Gastrocnemius medialis (tissue), 4 donors: ENCODE measurements at regions not wholly inside any gene's neighbourhood (a gene's known extent, or its start where the extent isn't known, plus 50 kb on each side); places are given as distances from the start of the nearest gene placed in this dataset.

Source experiments
- POLR2A ChIP-seq, 2 donors: fragments of 450-650 bp; IDR thresholded peaks; one replicate each; pipeline ENCODE4 v1.6.1; 2017; ENCODE audit warnings: antibody characterized with exemption in 2 of 2, mild to moderate bottlenecking in 2 of 2, moderate library complexity in 2 of 2
- TF ChIP-seq, protein P1 (sequence below), 5 experiments: fragments of 450-650 bp in 3 of 5; fragments of 200-600 bp in 2 of 5; sonication (generic) in 2 of 5; IDR thresholded peaks in 4 of 5; conservative IDR thresholded peaks in 1 of 5; 1 replicate in 4 of 5; 2 replicates in 1 of 5; pipeline ENCODE4 v1.5.1; 2016 to 2019; ENCODE audit warnings: antibody characterized with exemption in 5 of 5, mild to moderate bottlenecking in 3 of 5, moderate library complexity in 3 of 5

DNA sequence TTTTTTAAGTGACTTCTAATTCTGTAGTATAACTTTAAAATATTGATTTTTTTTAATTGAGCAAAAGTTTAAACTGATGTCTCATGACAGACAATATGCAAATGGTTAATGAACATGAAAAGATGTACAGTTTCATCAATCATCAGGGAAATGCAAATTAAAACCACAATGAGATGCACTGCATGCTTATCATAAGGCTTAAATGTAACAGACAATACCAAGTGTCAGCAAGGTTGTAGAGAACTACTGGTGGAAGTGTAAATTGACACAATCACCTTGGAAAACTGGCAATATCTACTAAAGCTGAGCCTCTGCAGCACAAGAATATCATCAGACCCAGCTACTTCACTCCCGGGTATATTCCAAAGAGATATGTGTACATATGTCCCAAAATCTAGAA lies 70.2 kb upstream of the DAPP1 start:
- TF ChIP-seq POLR2A (IDR thresholded peaks at IDR 0.05) = no peak
- TF ChIP-seq, protein P1, sequence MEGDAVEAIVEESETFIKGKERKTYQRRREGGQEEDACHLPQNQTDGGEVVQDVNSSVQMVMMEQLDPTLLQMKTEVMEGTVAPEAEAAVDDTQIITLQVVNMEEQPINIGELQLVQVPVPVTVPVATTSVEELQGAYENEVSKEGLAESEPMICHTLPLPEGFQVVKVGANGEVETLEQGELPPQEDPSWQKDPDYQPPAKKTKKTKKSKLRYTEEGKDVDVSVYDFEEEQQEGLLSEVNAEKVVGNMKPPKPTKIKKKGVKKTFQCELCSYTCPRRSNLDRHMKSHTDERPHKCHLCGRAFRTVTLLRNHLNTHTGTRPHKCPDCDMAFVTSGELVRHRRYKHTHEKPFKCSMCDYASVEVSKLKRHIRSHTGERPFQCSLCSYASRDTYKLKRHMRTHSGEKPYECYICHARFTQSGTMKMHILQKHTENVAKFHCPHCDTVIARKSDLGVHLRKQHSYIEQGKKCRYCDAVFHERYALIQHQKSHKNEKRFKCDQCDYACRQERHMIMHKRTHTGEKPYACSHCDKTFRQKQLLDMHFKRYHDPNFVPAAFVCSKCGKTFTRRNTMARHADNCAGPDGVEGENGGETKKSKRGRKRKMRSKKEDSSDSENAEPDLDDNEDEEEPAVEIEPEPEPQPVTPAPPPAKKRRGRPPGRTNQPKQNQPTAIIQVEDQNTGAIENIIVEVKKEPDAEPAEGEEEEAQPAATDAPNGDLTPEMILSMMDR (IDR thresholded peaks at IDR 0.05 in 4 of 5, conservative IDR thresholded peaks at IDR 0.05 in 1 of 5) = no peak
